ENCODE measurements at regions not wholly inside any gene's neighbourhood (a gene's known extent, or its start where the extent isn't known, plus 50 kb on each side); places are given as distances from the start of the nearest gene placed in this dataset.
A peak's percentile ranks its signal among the peaks of the same experiment; 100 is the strongest.

DNA sequence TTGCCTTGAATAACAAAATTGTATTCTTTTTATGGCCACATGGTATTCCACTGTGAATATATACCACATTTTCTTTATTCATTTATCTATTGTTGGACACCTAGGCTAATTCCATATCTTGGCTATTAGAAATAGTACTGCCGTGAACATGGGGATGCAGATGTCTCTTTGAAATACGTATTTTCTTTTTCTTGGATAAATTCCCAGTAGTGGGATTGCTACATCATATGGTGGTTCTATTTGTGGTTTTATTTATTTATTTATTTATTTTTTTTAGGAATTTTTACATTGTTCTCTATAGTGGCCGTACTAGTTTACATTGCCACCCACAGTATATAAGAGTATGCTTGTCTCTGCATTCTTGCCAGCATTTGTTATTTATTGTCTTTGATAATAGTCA is 679.8 kb upstream of the NRXN1 start:
- TF ChIP-seq, protein P1, sequence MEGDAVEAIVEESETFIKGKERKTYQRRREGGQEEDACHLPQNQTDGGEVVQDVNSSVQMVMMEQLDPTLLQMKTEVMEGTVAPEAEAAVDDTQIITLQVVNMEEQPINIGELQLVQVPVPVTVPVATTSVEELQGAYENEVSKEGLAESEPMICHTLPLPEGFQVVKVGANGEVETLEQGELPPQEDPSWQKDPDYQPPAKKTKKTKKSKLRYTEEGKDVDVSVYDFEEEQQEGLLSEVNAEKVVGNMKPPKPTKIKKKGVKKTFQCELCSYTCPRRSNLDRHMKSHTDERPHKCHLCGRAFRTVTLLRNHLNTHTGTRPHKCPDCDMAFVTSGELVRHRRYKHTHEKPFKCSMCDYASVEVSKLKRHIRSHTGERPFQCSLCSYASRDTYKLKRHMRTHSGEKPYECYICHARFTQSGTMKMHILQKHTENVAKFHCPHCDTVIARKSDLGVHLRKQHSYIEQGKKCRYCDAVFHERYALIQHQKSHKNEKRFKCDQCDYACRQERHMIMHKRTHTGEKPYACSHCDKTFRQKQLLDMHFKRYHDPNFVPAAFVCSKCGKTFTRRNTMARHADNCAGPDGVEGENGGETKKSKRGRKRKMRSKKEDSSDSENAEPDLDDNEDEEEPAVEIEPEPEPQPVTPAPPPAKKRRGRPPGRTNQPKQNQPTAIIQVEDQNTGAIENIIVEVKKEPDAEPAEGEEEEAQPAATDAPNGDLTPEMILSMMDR (IDR thresholded peaks at IDR 0.05; ENCODE audit: borderline replicate concordance, insufficient read depth, low read depth, low read length): no peak
- no peak overlapping the region for H3K4me3 ChIP-seq (ENCODE audit: low read depth, low read length)

DNA sequence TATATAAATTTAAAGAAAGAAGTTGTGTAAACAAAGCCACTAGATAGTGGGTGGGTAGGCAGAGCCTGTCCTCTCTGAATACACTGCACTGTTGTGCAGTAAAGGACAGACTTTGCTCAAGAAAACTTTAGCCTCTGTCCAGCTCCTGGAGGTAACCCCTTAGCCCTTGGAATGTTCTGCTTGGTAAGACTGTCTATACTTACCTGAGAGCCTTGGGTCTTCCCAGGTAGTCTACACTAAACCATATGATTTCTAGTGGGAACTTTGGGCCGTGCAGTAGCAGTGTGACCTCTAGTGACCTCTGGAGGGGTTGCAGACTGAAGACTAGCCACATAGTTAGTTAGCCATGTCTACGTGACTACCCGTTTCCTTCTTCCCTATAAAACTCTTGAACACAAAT is 678.3 kb upstream of the NRXN1 start:
- no peak overlapping the region for H3K4me3 ChIP-seq (ENCODE audit: low read depth, low read length)
- TF ChIP-seq, protein P1 (IDR thresholded peaks at IDR 0.05; ENCODE audit: borderline replicate concordance, insufficient read depth, low read depth, low read length): peak; percentile 53; the same call in 1 of the 2 replicates

DNA sequence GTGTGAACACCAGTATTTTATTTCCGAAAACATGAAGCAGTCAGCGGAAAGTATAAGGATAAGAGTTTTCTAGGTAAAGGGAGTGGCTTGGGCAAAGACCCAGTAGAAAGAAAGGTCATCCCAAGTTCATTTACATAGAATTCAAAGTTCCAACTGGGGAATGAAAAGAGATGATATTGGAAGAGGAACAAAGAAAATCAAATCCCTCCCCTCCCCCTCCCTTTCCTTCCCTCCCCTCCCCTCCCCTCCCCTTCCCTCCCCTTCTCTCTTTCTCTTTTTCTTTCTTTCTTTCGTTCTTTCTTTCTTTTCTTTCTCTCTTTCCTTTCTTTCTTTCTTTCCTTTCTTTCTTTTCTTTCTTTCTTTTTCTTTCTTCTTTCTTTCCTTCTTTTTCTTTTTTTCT is 675.7 kb upstream of the NRXN1 start:
- TF ChIP-seq, protein P1 (IDR thresholded peaks at IDR 0.05; ENCODE audit: borderline replicate concordance, insufficient read depth, low read depth, low read length): no peak
- no peak overlapping the region for H3K4me3 ChIP-seq (ENCODE audit: low read depth, low read length)

DNA sequence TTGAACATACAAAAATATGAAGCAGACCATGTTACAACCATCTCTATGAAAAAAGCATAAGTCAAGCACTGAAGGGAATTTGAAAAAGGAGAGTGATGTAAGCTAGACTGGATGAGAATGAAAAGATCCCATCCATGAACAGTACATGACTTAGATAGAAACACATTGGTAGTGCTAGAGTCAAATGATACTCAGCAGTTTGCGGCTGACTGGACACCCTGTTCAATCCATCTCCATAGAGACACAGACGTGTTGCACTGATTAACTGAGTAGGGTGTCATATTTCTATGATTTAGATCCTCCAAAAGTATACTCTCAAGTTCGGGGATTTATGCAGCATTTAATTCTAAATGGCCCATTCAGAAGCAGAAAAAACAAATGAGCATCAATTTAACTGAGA is 674.3 kb upstream of the NRXN1 start:
- H3K4me3 ChIP-seq (ENCODE audit: low read depth, low read length): no peak overlapping the region
- TF ChIP-seq, protein P1 (IDR thresholded peaks at IDR 0.05; ENCODE audit: borderline replicate concordance, insufficient read depth, low read depth, low read length): no peak

DNA sequence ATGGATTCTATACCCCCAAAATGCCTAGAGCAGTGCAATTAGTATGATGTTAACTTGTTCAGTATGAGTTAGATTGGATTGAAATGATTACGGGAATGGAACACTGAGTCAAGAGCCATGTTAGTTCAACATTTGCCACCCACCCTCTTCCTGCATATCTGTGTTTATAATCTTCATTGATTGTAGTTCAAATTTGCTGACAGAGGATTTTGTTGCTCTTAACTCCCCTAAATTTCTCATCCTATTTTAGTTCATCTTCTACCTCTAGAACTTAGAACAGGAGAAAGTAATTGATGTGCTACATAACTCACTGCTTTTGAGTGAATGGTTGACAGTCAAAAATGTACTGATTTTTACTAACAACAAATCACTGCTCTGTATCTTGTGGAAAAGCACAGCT is 673.5 kb upstream of the NRXN1 start:
- no peak overlapping the region for H3K4me3 ChIP-seq (ENCODE audit: low read depth, low read length)
- TF ChIP-seq, protein P1 (IDR thresholded peaks at IDR 0.05; ENCODE audit: borderline replicate concordance, insufficient read depth, low read depth, low read length): no peak

DNA sequence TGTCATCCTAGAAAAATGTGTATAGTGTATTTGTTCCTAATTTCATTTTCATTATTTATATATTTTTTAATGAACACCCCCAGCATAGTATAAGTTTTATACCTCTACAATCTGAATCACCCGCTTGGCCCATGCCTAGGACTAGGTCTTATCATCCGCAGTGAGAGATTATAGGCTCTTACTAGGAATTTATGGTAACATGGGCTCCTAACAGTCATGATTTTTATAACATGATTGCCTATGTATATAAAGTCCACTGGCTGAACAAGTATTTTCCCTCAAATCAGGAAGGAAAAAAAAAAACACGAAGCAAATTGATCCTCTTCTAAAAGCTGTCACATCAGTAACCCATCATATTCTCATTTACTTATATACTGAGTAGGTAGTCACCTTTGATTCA is 666.1 kb upstream of the NRXN1 start:
- TF ChIP-seq, protein P1 (IDR thresholded peaks at IDR 0.05; ENCODE audit: borderline replicate concordance, insufficient read depth, low read depth, low read length): no peak

DNA sequence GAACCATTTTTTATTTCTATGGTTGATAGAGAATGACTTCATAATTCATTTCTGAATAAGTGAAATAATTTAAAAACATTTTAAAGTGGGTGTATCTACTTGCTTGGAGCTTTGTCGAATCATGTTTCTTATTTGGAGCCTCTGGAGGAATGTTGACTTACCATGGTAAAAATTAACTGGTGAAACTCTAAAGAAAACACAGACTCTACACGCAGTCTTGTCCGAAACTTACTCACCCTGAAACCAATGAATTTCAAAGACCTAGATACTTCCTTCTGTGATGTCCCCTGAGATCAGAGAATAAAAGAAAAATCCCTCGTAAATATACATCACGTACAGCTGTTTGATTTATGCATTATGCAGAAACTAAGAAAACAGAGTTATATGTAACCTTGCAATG is 665.2 kb upstream of the NRXN1 start:
- no peak overlapping the region for H3K4me3 ChIP-seq (ENCODE audit: low read depth, low read length)
- TF ChIP-seq, protein P1 (IDR thresholded peaks at IDR 0.05; ENCODE audit: borderline replicate concordance, insufficient read depth, low read depth, low read length): no peak

More for the DNA sequence above, 666.1 kb upstream of the NRXN1 start:
- no peak overlapping the region for H3K4me3 ChIP-seq (ENCODE audit: low read depth, low read length)
